CD4-positive, alpha-beta T cell treated with Interleukin-4 for 1 hour (primary cell): ENCODE measurements at regions not wholly inside any gene's neighbourhood (a gene's known extent, or its start where the extent isn't known, plus 50 kb on each side); places are given as distances from the start of the nearest gene placed in this dataset.
"Not testable (repeated sequence)": the region's sequence is repeated elsewhere in the genome, so short reads cannot be mapped to it uniquely, and the experiment has no call there.

Source experiments
- DNase-seq, 2 donors: peaks; one replicate each; pipeline ENCODE4 v3.0.0-alpha.2; 2020 to 2022

DNA sequence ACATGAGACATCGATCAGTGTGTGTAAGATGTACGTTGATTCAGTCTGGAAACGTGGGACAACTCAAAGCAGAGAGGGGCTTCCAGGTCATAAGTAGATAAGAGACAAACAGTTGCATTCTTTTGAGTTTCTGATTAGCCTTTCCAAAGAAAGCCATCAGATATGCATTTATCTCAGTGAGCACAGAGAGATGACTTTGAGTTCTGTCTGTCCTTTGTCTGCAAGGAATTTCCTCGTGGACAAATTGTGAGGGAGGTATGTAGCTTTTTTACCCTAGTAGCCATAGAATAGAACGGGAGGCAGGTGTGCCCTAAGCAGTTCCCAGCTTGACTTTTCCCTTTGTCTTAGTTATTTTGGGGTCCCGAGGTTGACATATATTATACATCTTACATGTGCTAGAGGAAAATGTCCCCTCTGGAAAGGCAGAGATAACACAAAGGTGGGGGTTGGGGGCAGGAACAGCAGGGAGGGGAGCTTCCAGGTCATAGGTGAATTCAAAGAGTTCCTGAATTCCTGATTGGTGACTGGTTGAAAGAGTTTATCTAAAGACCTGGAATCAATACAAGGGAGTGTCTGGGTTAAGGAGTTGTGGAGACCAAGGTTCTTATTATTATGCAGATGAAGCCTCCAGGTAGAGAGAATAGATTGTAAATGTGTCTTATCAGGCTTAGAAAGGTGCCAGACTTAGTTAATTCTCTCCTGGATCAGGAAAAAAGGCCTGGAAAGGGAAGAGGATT is 237.0 kb downstream of the NFATC2 start:
- DNase-seq: no peak

GRCh38 chr20:51303731-51304670 is 238.5 kb downstream of the NFATC2 start:
- DNase-seq: no peak

DNA sequence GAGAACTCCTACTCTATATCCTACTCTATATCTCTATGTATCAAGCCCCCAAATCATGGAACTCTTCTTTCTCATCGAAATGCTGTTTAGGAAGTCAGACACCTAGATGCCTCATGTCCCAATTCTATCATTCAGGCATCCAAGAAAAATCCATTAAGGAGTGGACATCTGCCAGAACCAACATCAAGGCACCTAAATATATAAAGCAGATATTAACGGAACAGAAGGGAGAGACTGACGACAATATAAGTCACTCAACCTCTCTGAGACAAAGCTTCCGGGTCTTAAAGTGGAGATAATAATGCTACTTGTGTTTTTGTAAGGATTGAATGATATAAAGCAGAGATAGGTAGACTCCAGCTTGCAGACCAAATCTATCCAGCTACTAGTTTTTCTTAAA is 241.5 kb downstream of the NFATC2 start:
- no peak for DNase-seq

DNA sequence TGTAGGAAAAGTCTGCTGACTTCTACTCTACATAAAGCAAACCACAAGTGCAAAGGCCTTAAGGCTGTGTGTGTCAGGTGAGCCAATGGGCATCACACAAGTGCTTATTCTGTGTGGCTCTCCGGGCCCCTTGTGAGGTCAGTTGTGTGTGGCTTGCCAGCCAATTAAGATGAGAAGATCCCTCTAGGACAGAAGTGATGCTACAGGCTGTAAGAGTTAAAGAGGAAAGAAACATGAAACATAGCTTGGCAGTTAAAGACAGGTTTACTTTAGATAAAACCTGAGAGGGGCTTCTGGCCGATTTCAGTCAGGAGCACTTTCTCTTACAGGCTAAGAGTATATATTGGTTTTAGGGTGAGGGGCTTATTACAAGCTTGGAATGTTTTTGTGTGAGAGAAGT is 242.4 kb downstream of the NFATC2 start:
- DNase-seq: no peak

GRCh38 chr20:51299413-51299812 is 243.1 kb downstream of the NFATC2 start:
- no peak for DNase-seq

GRCh38 chr20:51298141-51298749 is 244.3 kb downstream of the NFATC2 start:
- no peak for DNase-seq

DNA sequence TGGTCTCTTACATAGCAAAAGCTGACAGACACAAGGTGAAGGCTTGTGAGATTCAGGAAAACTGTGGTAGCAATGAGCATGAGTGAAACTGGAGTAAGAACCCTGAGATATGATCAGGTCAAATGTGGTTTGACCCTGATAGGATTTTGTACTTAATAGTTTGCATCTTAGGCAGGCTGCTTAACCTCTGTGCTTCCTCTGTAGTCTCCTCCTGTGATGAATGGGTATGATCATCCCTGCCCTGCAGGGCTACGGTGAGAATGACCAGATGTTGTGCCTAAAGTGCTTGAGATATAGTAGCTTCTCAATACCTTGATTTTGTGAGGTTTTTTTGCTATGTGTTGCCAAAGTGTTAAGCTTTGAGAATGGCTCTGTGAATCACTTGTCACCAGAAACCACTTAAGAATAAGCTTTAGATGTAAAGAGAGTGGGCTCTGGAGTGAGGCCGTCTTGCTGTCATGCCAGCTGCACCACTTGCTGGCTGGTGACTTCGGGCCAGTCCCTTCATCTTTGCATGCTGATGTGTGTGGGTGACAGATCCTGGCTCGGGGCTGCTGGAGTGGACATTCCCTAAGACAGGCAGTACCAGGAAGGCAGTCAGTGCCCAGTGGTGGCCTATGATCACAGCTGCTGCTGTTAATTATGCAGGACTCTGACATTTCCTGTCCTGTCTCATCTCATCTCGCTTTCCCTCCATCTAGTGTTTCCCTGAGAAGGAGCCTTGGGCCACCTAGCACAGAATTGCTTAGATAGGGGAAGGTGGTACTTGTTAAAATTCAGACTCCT is 254.7 kb downstream of the NFATC2 start:
- no peak for DNase-seq

GRCh38 chr20:51286758-51287157 is 255.8 kb downstream of the NFATC2 start:
- no peak for DNase-seq

GRCh38 chr20:51285684-51286083 is 256.8 kb downstream of the NFATC2 start:
- DNase-seq: no peak

- DNase-seq: no peak
Measured at GRCh38 chr20:51284871-51285270, 257.6 kb downstream of the NFATC2 start.

- DNase-seq: no peak
Measured at GRCh38 chr20:51284176-51284575, 258.3 kb downstream of the NFATC2 start.

DNA sequence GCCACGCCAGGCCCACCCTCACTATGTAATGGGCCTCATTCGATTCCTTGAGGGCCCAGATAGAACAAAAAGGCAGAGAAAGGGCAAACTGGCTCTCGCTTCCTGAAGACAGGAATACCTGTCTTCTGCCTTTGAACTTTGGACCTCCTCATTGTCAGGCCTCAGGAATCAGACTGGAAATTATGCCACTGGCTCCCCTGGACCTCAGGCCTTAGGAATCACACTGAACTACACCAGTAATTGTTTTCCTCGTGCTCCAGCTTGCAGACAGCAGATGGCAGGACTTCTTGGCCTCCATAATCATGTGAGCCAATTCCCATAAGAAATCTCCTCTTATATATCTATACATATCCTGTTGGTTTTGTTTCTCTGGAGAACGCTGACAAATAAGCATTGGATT is 258.6 kb upstream of the KCNG1 start:
- no peak for DNase-seq

- DNase-seq: no peak
Measured at GRCh38 chr20:51280047-51280446, 257.1 kb upstream of the KCNG1 start.

GRCh38 chr20:51277961-51278360 is 255.1 kb upstream of the KCNG1 start:
- DNase-seq: no peak

- DNase-seq: no peak
Measured at GRCh38 chr20:51276296-51276695, 253.4 kb upstream of the KCNG1 start.

DNA sequence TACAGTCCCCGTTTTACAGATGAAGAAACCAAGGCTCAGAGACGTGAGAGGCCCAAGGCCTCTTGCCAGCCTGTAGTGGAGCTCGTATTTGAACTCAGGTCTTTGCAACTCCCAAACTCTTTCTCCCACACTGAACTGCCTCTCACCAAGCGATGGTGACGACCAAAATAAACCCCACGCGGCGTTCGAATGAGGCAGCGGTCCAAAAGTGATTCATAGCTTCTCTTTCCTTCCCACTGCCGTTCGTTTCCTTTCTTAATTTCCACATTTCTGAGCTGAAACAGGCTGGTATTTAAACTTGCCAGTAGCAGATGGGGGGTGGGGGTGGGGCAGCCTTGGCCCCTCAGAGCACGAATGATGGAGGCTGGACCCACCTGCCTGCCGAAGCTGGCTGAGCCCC is 252.9 kb upstream of the KCNG1 start:
- no peak for DNase-seq

GRCh38 chr20:51275181-51275580 is 252.3 kb upstream of the KCNG1 start:
- DNase-seq: no peak

DNA sequence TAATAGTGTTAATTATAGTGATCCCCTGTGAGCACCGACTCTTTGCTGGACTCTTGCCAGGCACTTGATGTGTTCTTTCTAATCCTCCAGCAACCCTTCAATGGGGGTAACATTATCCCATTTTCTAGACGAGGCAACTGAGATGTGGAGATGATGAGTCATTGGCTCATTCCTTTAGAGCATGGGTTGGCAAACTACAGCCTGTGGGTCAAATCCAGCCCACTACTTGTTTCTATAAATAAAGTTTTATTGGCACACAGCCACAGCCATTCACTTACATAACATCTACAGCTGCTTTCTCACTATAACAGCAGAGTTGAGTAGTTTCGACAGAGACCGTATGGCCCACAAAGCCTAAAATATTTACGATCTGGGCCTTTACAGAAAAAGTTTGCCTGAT is 249.5 kb upstream of the KCNG1 start:
- no peak for DNase-seq

DNA sequence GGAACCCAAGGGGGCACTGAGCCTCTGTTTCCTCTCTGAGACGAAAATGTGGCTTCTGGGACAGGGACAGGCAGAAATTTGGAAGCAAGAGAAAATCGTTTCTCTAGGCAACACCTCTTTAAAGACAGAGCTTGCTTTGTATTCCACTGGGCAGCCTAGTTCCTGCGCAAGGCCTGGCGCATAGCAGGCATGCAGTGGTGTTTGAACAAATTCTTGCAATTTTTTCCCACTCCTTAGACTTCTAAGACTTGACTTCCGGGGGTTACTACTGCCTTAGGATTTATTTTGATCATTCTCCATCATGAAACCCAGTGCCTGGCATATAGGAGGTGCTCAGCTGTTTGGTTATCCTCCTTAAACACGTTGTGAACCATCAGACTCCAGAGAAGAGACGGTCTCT is 249.0 kb upstream of the KCNG1 start:
- no peak for DNase-seq

GRCh38 chr20:51271289-51271688 is 248.4 kb upstream of the KCNG1 start:
- not testable (repeated sequence) for DNase-seq

GRCh38 chr20:51269671-51270070 is 246.8 kb upstream of the KCNG1 start:
- no peak for DNase-seq

DNA sequence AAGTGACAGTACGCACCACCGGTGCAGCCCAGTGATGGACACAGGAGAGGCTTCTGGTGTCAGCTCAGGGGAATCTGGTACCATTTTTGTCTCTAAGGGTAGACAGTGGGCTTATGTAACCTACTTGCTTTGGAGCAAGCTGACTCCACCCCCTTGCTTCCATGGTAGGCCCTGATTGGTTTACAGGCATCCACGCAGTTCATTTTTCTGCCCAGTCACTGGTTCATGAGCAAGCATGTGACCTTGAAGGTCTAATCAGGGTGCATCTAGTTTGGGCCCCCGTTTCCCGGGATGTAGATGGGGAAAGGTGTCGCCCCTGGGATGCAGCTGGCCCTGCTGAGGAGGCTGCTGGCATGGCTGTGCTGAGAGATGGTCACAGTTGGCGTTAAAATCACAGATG is 244.8 kb upstream of the KCNG1 start:
- no peak for DNase-seq

- DNase-seq: no peak
Measured at GRCh38 chr20:51266353-51266752, 243.4 kb upstream of the KCNG1 start.
